Tibial nerve (tissue), 4 donors: ENCODE measurements at regions not wholly inside any gene's neighbourhood (a gene's known extent, or its start where the extent isn't known, plus 50 kb on each side); places are given as distances from the start of the nearest gene placed in this dataset.

Experiments
- EP300 ChIP-seq, 2 donors: sonication (generic); formaldehyde crosslinking; IDR thresholded peaks; one replicate each; pipeline ENCODE4 v1.6.1; 2017; ENCODE audit warnings: antibody characterized with exemption in 2 of 2, mild to moderate bottlenecking in 1 of 2
- POLR2A ChIP-seq, 2 donors: fragments of 450-650 bp; IDR thresholded peaks; one replicate each; pipeline ENCODE4 v1.6.1; 2017; ENCODE audit warnings: antibody characterized with exemption in 2 of 2, mild to moderate bottlenecking in 2 of 2, moderate library complexity in 2 of 2
- TF ChIP-seq, protein P1 (sequence below), 5 experiments: fragments of 200-600 bp in 3 of 5; fragments of 450-650 bp in 2 of 5; sonication (generic) in 3 of 5; IDR thresholded peaks; one replicate each; pipeline ENCODE4 v1.5.1; 2016 to 2019; ENCODE audit warnings: antibody characterized with exemption in 5 of 5, mild to moderate bottlenecking in 3 of 5, moderate library complexity in 2 of 5

DNA sequence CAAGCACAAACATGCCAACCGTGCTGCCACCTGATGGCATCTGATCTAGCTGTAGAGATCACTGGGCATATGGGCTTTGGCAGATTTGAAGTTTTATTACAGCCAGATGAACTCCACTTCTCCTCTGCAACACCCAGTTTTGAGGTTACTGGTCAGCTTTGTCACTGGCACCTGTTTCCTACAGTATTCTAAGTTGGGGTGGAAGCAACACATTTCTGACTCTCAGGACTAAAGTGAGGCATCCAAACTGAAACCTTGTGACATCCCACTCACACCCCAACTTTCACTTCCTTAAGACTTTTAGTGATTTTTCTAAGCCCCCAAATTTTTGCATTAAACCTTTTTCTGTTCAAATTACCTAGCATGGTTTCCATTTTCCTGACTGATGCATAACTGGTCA lies 115.1 kb upstream of the PCDH18 start:
- TF ChIP-seq POLR2A (IDR thresholded peaks at IDR 0.05) (no peak), EP300 (IDR thresholded peaks at IDR 0.05) (no peak)
- TF ChIP-seq, protein P1, sequence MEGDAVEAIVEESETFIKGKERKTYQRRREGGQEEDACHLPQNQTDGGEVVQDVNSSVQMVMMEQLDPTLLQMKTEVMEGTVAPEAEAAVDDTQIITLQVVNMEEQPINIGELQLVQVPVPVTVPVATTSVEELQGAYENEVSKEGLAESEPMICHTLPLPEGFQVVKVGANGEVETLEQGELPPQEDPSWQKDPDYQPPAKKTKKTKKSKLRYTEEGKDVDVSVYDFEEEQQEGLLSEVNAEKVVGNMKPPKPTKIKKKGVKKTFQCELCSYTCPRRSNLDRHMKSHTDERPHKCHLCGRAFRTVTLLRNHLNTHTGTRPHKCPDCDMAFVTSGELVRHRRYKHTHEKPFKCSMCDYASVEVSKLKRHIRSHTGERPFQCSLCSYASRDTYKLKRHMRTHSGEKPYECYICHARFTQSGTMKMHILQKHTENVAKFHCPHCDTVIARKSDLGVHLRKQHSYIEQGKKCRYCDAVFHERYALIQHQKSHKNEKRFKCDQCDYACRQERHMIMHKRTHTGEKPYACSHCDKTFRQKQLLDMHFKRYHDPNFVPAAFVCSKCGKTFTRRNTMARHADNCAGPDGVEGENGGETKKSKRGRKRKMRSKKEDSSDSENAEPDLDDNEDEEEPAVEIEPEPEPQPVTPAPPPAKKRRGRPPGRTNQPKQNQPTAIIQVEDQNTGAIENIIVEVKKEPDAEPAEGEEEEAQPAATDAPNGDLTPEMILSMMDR (IDR thresholded peaks at IDR 0.05): no peak
